ENCODE measurements at regions not wholly inside any gene's neighbourhood (a gene's known extent, or its start where the extent isn't known, plus 50 kb on each side); places are given as distances from the start of the nearest gene placed in this dataset.

- Mint-ChIP-seq H3K4me1 (ENCODE audit: unreplicated experiment) (no peaks in the 10 kb centered on the region), H3K27me3 (no peaks in the 10 kb centered on the region), H3K9me3 (no peaks in the 10 kb centered on the region), H3K27ac (no peak overlapping the region), H3K36me3 (no peaks in the 10 kb centered on the region), H3K4me3 (no peak overlapping the region)
- TF ChIP-seq CTCF (conservative IDR thresholded peaks at IDR 0.05) = no peak
- DNase-seq (ENCODE audit: extremely low spot score, unreplicated experiment) = no peak
Measured at GRCh38 chr7:118615681-118616080, 391.2 kb downstream of the ANKRD7 start.

- H3K9me3 Mint-ChIP-seq = peaks cover 2% of the 10 kb centered on the region
- DNase-seq (ENCODE audit: extremely low spot score, unreplicated experiment) = no peak
- H3K36me3 Mint-ChIP-seq = no peaks in the 10 kb centered on the region
- no peak overlapping the region for H3K4me3 Mint-ChIP-seq
- H3K27ac Mint-ChIP-seq = no peak overlapping the region
- H3K27me3 Mint-ChIP-seq = no peaks in the 10 kb centered on the region
- TF ChIP-seq CTCF (conservative IDR thresholded peaks at IDR 0.05) = no peak
- H3K4me1 Mint-ChIP-seq (ENCODE audit: unreplicated experiment) = no peaks in the 10 kb centered on the region
Measured at GRCh38 chr7:118621810-118622360, 397.4 kb downstream of the ANKRD7 start.

GRCh38 chr7:118626739-118627138 is 402.2 kb downstream of the ANKRD7 start:
- TF ChIP-seq CTCF (conservative IDR thresholded peaks at IDR 0.05) = no peak
- H3K9me3 Mint-ChIP-seq = peaks cover 6% of the 10 kb centered on the region
- no peaks in the 10 kb centered on the region for H3K4me1 Mint-ChIP-seq (ENCODE audit: unreplicated experiment)
- no peaks in the 10 kb centered on the region for H3K36me3 Mint-ChIP-seq
- H3K27me3 Mint-ChIP-seq = no peaks in the 10 kb centered on the region
- no peak for DNase-seq (ENCODE audit: extremely low spot score, unreplicated experiment)
- H3K4me3 Mint-ChIP-seq = no peak overlapping the region
- H3K27ac Mint-ChIP-seq = no peak overlapping the region

GRCh38 chr7:118627467-118627866 is 403.0 kb downstream of the ANKRD7 start:
- no peaks in the 10 kb centered on the region for H3K27me3 Mint-ChIP-seq
- no peak for DNase-seq (ENCODE audit: extremely low spot score, unreplicated experiment)
- no peak for TF ChIP-seq CTCF (conservative IDR thresholded peaks at IDR 0.05)
- H3K27ac Mint-ChIP-seq = no peak overlapping the region
- H3K4me3 Mint-ChIP-seq = no peak overlapping the region
- H3K36me3 Mint-ChIP-seq = no peaks in the 10 kb centered on the region
- no peaks in the 10 kb centered on the region for H3K4me1 Mint-ChIP-seq (ENCODE audit: unreplicated experiment)
- peaks cover 6% of the 10 kb centered on the region for H3K9me3 Mint-ChIP-seq

GRCh38 chr7:118629898-118630438 is 405.5 kb downstream of the ANKRD7 start:
- peaks cover 6% of the 10 kb centered on the region for H3K9me3 Mint-ChIP-seq
- DNase-seq (ENCODE audit: extremely low spot score, unreplicated experiment) = no peak
- no peaks in the 10 kb centered on the region for H3K36me3 Mint-ChIP-seq
- H3K27ac Mint-ChIP-seq = no peak overlapping the region
- no peak for TF ChIP-seq CTCF (conservative IDR thresholded peaks at IDR 0.05)
- H3K4me1 Mint-ChIP-seq (ENCODE audit: unreplicated experiment) = no peaks in the 10 kb centered on the region
- no peaks in the 10 kb centered on the region for H3K27me3 Mint-ChIP-seq
- H3K4me3 Mint-ChIP-seq = no peak overlapping the region
